HCT116 (cell line): ENCODE measurements at regions not wholly inside any gene's neighbourhood (a gene's known extent, or its start where the extent isn't known, plus 50 kb on each side); places are given as distances from the start of the nearest gene placed in this dataset.

Experiments
- ATAC-seq: fragments of 200-7000 bp; cut with Tn5 transposase; 2 replicates; pipeline ENCODE4 v1.9.1; 2020; ENCODE audit warnings: mild to moderate bottlenecking, moderate library complexity
- BruUV-seq: library from RNA; stranded (reverse); fragments of 400-500 nt; replicated peaks from 2 replicates; lab custom pipeline; 2021; lab: Mats Ljungman, UMichigan
- CTCF ChIA-PET: fragments of 300-600 bp; sonication (Branson Sonifier 250); formaldehyde crosslinking; loops from one replicate; lab custom pipeline; 2021; ENCODE audit warnings: antibody characterized with exemption; lab: Charles Lee
- POLR2A ChIA-PET: fragments of 300-600, 350-600 bp; sonication (Branson Sonifier 250); formaldehyde crosslinking; loops from one replicate; lab custom pipeline; 2021; ENCODE audit warnings: antibody characterized with exemption; lab: Charles Lee
- RAD21 ChIA-PET, 2 experiments: fragments of 300-600 bp; sonication (Branson Sonifier 250); formaldehyde crosslinking; loops; one replicate each; lab custom pipeline; 2023; ENCODE audit warnings: low total read pairs in 2 of 2; ENCODE audit not compliant: uncharacterized antibody in 2 of 2, unreplicated experiment in 2 of 2, low non-redundant PET in 1 of 2; lab: Charles Lee
- DNase-seq: peaks from one replicate; pipeline ENCODE4 v3.0.0-alpha.2; 2010; ENCODE audit warnings: low read depth, low spot score
- H2AFZ ChIP-seq: fragments of 200-600 bp; shearing (Covaris generic), sonication (generic); 2 replicates; pipeline ENCODE4 v1.6.1; 2017; ENCODE audit warnings: low read depth, mixed run types, mixed read lengths, antibody characterized with exemption, low read length; ENCODE audit not compliant: poor library complexity, severe bottlenecking
- H3K27ac ChIP-seq: 2 replicates; pipeline ENCODE4 v1.5.1; 2012; ENCODE audit warnings: low read depth, low read length
- H3K27me3 ChIP-seq: fragments of 200-600 bp; sonication (generic); 2 replicates; pipeline ENCODE4 v1.6.1; 2016; ENCODE audit warnings: mixed run types, low read length, mixed read lengths; ENCODE audit not compliant: insufficient read depth
- H3K36me3 ChIP-seq, 2 experiments: fragments of 200-500 bp in 1 of 2; fragments of 200-600 bp in 1 of 2; sonication (Bioruptor generic) in 1 of 2; sonication (generic) in 1 of 2; 2 replicates each; pipeline versions ENCODE4 v1.5.1 to v1.6.1; 2014 to 2016; ENCODE audit warnings: low read length in 2 of 2, inconsistent platforms in 1 of 2, mixed read lengths in 1 of 2, mixed run types in 1 of 2; ENCODE audit not compliant: insufficient read depth in 2 of 2, control insufficient read depth in 1 of 2
- H3K4me1 ChIP-seq, 2 experiments: fragments of 200-600 bp in 1 of 2; sonication (generic) in 1 of 2; 2 replicates each; pipeline versions ENCODE4 v1.5.1 to v1.6.1; 2012 to 2017; ENCODE audit warnings: low read length in 2 of 2, inconsistent platforms in 1 of 2, mild to moderate bottlenecking in 1 of 2, mixed read lengths in 1 of 2, mixed run types in 1 of 2, moderate library complexity in 1 of 2; ENCODE audit not compliant: insufficient read depth in 2 of 2, control insufficient read depth in 1 of 2
- H3K4me2 ChIP-seq: fragments of 200-600 bp; sonication (generic); 2 replicates; pipeline ENCODE4 v1.6.1; 2017; ENCODE audit warnings: mixed run types, low read length, mixed read lengths
- H3K4me3 ChIP-seq, 2 experiments: fragments of 200-600 bp in 1 of 2; sonication (generic) in 1 of 2; replicated peaks in 1 of 2; 2 replicates each; pipeline ENCODE4 v1.5.1; 2011 to 2016; ENCODE audit warnings: low read length in 2 of 2, control low read depth in 1 of 2, low read depth in 1 of 2, mild to moderate bottlenecking in 1 of 2, mixed read lengths in 1 of 2, mixed run types in 1 of 2
- H3K79me2 ChIP-seq: fragments of 200-600 bp; sonication (generic); 2 replicates; pipeline ENCODE4 v1.6.1; 2017; ENCODE audit warnings: mild to moderate bottlenecking, mixed run types, low read length, moderate library complexity, mixed read lengths; ENCODE audit not compliant: insufficient read depth
- H3K9ac ChIP-seq: fragments of 200-600 bp; sonication (generic); 2 replicates; pipeline ENCODE4 v1.6.1; 2016; ENCODE audit warnings: low read length, mixed read lengths
- H3K9me2 ChIP-seq: fragments of 200-600 bp; sonication (generic), shearing (Covaris generic); 2 replicates; pipeline ENCODE4 v1.6.1; 2017; ENCODE audit warnings: mixed run types, mild to moderate bottlenecking, moderate library complexity; ENCODE audit not compliant: insufficient read depth
- H3K9me3 ChIP-seq, 2 experiments: fragments of 200-500 bp in 1 of 2; fragments of 200-600 bp in 1 of 2; sonication (Bioruptor generic) in 1 of 2; sonication (generic) in 1 of 2; 2 replicates each; pipeline ENCODE4 v1.6.1; 2014 to 2017; ENCODE audit warnings: low read length in 2 of 2, mixed read lengths in 2 of 2, inconsistent platforms in 1 of 2, low read depth in 1 of 2, mild to moderate bottlenecking in 1 of 2, mixed run types in 1 of 2, moderate library complexity in 1 of 2; ENCODE audit not compliant: control insufficient read depth in 1 of 2, insufficient read depth in 1 of 2
- H4K20me1 ChIP-seq: fragments of 200-600 bp; sonication (generic), shearing (Covaris generic); 2 replicates; pipeline ENCODE4 v1.6.1; 2017; ENCODE audit warnings: mixed run types, mild to moderate bottlenecking, moderate library complexity; ENCODE audit not compliant: insufficient read depth
- CBX3 ChIP-seq: IDR thresholded peaks from 2 replicates; pipeline ENCODE4 v1.6.1; 2012; ENCODE audit warnings: low read depth
- CEBPB ChIP-seq: IDR thresholded peaks from 2 replicates; pipeline ENCODE4 v1.6.1; 2012; ENCODE audit warnings: low read depth
- EGR1 ChIP-seq: IDR thresholded peaks from 2 replicates; pipeline ENCODE4 v1.6.1; 2012; ENCODE audit warnings: low read depth
- EZH2 ChIP-seq: fragments of 200-600 bp; sonication (generic); IDR thresholded peaks from 2 replicates; pipeline ENCODE4 v1.6.1; 2017; ENCODE audit warnings: antibody characterized with exemption, mixed run types
- MAX ChIP-seq: IDR thresholded peaks from 2 replicates; pipeline ENCODE4 v1.6.1; 2012
- POLR2AphosphoS5 ChIP-seq: IDR thresholded peaks from 2 replicates; pipeline ENCODE4 v1.6.1; 2011; ENCODE audit warnings: mild to moderate bottlenecking, low read depth, low read length, moderate library complexity
- REST ChIP-seq: IDR thresholded peaks from 2 replicates; pipeline ENCODE4 v1.6.1; 2012; ENCODE audit warnings: low read depth
- SIN3A ChIP-seq: IDR thresholded peaks from 2 replicates; pipeline ENCODE4 v1.6.1; 2012; ENCODE audit warnings: low read depth
- SP1 ChIP-seq: IDR thresholded peaks from 2 replicates; pipeline ENCODE4 v1.6.1; 2012; ENCODE audit warnings: low read depth
- YY1 ChIP-seq: IDR thresholded peaks from 2 replicates; pipeline ENCODE4 v1.6.1; 2011; ENCODE audit warnings: low read length, low read depth, moderate library complexity, mild to moderate bottlenecking; ENCODE audit not compliant: insufficient replicate concordance; ENCODE audit errors: extremely low read depth
- ZFX ChIP-seq: fragments of 450-650 bp; IDR thresholded peaks from 2 replicates; pipeline ENCODE4 v1.6.1; 2017
- ZNF274 ChIP-seq: fragments of 200-500 bp; sonication (Bioruptor generic); IDR thresholded peaks from 2 replicates; pipeline ENCODE4 v1.6.1; 2014; ENCODE audit warnings: mild to moderate bottlenecking, low read depth, low read length, inconsistent platforms
- intact Hi-C: fragments of 100-400 bp; cut with micrococcal nuclease; formaldehyde crosslinking; loops from 2 replicates; pipeline ENCODE4 v1.10.0; 2022
- TF ChIP-seq, protein P1 (sequence below): IDR thresholded peaks from 2 replicates; pipeline ENCODE4 v1.6.1; 2011; ENCODE audit warnings: mild to moderate bottlenecking, low read length, moderate library complexity; ENCODE audit not compliant: insufficient replicate concordance; ENCODE audit errors: extremely low read depth

- H3K9me3 ChIP-seq = no peaks in the 10 kb centered on the region
- H3K9ac ChIP-seq = no peak overlapping the region
- ATAC-seq (no peak), DNase-seq (no peak)
- BruUV-seq = no TSS peak
- no peak overlapping the region for H3K4me3 ChIP-seq
- TF ChIP-seq, protein P1, sequence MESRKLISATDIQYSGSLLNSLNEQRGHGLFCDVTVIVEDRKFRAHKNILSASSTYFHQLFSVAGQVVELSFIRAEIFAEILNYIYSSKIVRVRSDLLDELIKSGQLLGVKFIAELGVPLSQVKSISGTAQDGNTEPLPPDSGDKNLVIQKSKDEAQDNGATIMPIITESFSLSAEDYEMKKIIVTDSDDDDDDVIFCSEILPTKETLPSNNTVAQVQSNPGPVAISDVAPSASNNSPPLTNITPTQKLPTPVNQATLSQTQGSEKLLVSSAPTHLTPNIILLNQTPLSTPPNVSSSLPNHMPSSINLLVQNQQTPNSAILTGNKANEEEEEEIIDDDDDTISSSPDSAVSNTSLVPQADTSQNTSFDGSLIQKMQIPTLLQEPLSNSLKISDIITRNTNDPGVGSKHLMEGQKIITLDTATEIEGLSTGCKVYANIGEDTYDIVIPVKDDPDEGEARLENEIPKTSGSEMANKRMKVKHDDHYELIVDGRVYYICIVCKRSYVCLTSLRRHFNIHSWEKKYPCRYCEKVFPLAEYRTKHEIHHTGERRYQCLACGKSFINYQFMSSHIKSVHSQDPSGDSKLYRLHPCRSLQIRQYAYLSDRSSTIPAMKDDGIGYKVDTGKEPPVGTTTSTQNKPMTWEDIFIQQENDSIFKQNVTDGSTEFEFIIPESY = no peak
- no peak for TF ChIP-seq YY1
- no peak for TF ChIP-seq CBX3
- no peak for TF ChIP-seq CEBPB
- H3K36me3 ChIP-seq = no peaks in the 10 kb centered on the region
- H2AFZ ChIP-seq = no peak overlapping the region
- H3K27ac ChIP-seq = no peak overlapping the region
- H3K27me3 ChIP-seq = no peaks in the 10 kb centered on the region
- no peaks in the 10 kb centered on the region for H3K4me1 ChIP-seq
- H3K9me2 ChIP-seq = no peaks in the 10 kb centered on the region
- H3K79me2 ChIP-seq = no peaks in the 10 kb centered on the region
- CTCF ChIA-PET = no interaction called here
- no peaks in the 10 kb centered on the region for H4K20me1 ChIP-seq
- RAD21 ChIA-PET = interaction anchor here in 1 of 2 experiments (0.6 kb wide), 1 partner anchor 443 kb away, joined by 5 read pairs; no protein-coding TSS in a partner anchor
- POLR2A ChIA-PET = no interaction called here
- H3K4me2 ChIP-seq = no peak overlapping the region
- intact Hi-C loops = no loop called here
These were observed 78.1 kb upstream of the PTBP2 start for GRCh38 chr1:96643519-96643918.

DNA sequence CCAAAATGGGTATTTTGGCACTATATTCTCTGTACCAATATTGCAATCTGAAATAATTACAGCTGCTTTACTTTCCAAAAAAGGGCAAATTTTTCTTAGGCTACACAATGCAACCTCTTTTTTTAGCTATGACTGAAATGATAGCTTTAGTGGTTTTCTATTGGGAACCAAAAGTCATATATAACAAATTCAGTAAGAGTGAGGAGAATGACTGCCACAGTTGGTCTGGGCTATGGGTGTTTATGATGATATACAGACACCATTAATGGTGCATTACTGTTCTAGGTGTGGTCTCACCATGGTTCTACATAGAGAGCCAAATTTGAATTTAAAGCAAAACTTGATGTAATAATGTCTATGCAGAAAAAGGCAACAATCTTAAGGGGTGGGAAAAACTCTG, 72.3 kb upstream of the PTBP2 start:
- no peak overlapping the region for H3K27ac ChIP-seq
- H3K4me3 ChIP-seq = no peak overlapping the region
- H3K79me2 ChIP-seq = no peaks in the 10 kb centered on the region
- no peak for DNase-seq
- ChIA-PET POLR2A (no interaction called here), CTCF (no interaction called here), RAD21 (no interaction called here)
- no peak overlapping the region for H3K4me2 ChIP-seq
- no peaks in the 10 kb centered on the region for H3K4me1 ChIP-seq
- no peaks in the 10 kb centered on the region for H4K20me1 ChIP-seq
- no peak overlapping the region for H3K9ac ChIP-seq
- no peak overlapping the region for H2AFZ ChIP-seq
- H3K27me3 ChIP-seq = no peaks in the 10 kb centered on the region
- H3K9me3 ChIP-seq = no peaks in the 10 kb centered on the region
- no peaks in the 10 kb centered on the region for H3K36me3 ChIP-seq
- intact Hi-C loops = no loop called here
- TF ChIP-seq MAX (no peak), POLR2AphosphoS5 (no peak), ZNF274 (no peak), SP1 (no peak), SIN3A (no peak), EZH2 (no peak), CBX3 (no peak), REST (no peak), ZFX (no peak), EGR1 (no peak)
- TF ChIP-seq, all 23 proteins: peak for 0
- no peak for ATAC-seq
- no TSS peak for BruUV-seq
- no peaks in the 10 kb centered on the region for H3K9me2 ChIP-seq
